ENCODE measurements at regions not wholly inside any gene's neighbourhood (a gene's known extent, or its start where the extent isn't known, plus 50 kb on each side); places are given as distances from the start of the nearest gene placed in this dataset.

DNA sequence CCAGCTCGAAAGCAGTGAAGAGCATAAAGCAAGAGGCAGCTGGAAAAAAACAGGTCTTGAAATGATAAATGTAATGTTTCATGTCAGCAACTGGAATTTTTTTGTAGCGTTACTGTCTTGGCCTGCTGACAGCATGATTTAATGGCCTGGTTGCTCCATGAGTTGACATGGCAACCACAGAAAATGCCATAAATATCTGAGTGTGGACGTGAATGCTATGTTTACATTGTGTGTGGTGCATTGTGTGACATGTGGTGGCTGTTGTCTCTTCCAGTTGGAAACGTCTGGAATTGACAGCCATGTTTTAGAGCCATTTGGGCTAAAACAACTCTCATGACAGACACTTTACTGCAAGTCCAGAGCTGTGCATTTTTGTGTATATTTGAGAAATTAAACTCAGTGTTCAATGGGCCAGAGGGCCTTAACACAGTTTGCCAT is 170.0 kb downstream of the FOXA2 start (continued):
- TF ChIP-seq RNF2 (IDR thresholded peaks at IDR 0.05; ENCODE audit: borderline replicate concordance, low read depth, low read length, missing control alignments, poor library complexity, severe bottlenecking) (no peak), SIX5 (IDR thresholded peaks at IDR 0.05; ENCODE audit: low read depth, low read length) (no peak), BCL11A (IDR thresholded peaks at IDR 0.05; ENCODE audit: low read depth in 2 of 2, low read length in 2 of 2) (no peak), GTF2F1 (IDR thresholded peaks at IDR 0.05; ENCODE audit: borderline replicate concordance, low read depth, low read length) (no peak), HDAC6 (IDR thresholded peaks at IDR 0.05; ENCODE audit: low read depth, low read length) (no peak), CREB1 (IDR thresholded peaks at IDR 0.05) (no peak)

All from H1 (cell line).